ENCODE measurements at regions not wholly inside any gene's neighbourhood (a gene's known extent, or its start where the extent isn't known, plus 50 kb on each side); places are given as distances from the start of the nearest gene placed in this dataset.

- no peak for TF ChIP-seq CTCF (IDR thresholded peaks at IDR 0.05)
- no peak for TF ChIP-seq POLR2A (IDR thresholded peaks at IDR 0.05)
Observed at GRCh38 chr7:13708670-13709069, 280.8 kb downstream of the ETV1 start.
